C4-2B (cell line): ENCODE measurements at regions not wholly inside any gene's neighbourhood (a gene's known extent, or its start where the extent isn't known, plus 50 kb on each side); places are given as distances from the start of the nearest gene placed in this dataset.

Experiments used
- CTCF ChIP-seq: fragments of 450-650 bp; conservative IDR thresholded peaks from 2 replicates; pipeline ENCODE4 v1.5.1; 2017; ENCODE audit warnings: mild to moderate bottlenecking
- ZFX ChIP-seq: fragments of 450-650 bp; IDR thresholded peaks from 2 replicates; pipeline ENCODE4 v1.6.1; 2017

- no peak for TF ChIP-seq CTCF
- TF ChIP-seq ZFX: no peak
These were observed 205.7 kb downstream of the UACA start for GRCh38 chr15:70557521-70558258.
